ENCODE measurements at regions not wholly inside any gene's neighbourhood (a gene's known extent, or its start where the extent isn't known, plus 50 kb on each side); places are given as distances from the start of the nearest gene placed in this dataset.

- TF ChIP-seq FOXM1 (IDR thresholded peaks at IDR 0.05; ENCODE audit: borderline replicate concordance, low read depth): no peak
- TF ChIP-seq USF1 (IDR thresholded peaks at IDR 0.05): no peak
- no peak for TF ChIP-seq RAD21 (IDR thresholded peaks at IDR 0.05; ENCODE audit: low read depth)
- no peak for TF ChIP-seq YY1 (IDR thresholded peaks at IDR 0.05; ENCODE audit: low read depth)
- no peak for TF ChIP-seq REST (IDR thresholded peaks at IDR 0.05; ENCODE audit: low read depth)
- no peak for TF ChIP-seq TAF1 (IDR thresholded peaks at IDR 0.05; ENCODE audit: low read depth)
- no peak for TF ChIP-seq CEBPB (IDR thresholded peaks at IDR 0.05)
- TF ChIP-seq EP300 (IDR thresholded peaks at IDR 0.05; ENCODE audit: borderline replicate concordance): no peak
- TF ChIP-seq EGR1 (IDR thresholded peaks at IDR 0.05): no peak
- TF ChIP-seq NFIC (IDR thresholded peaks at IDR 0.05): no peak
- no peak for TF ChIP-seq TCF12 (IDR thresholded peaks at IDR 0.05; ENCODE audit: low read depth)
- TF ChIP-seq CREB1 (IDR thresholded peaks at IDR 0.05; ENCODE audit: low read depth): no peak
- TF ChIP-seq MAX (IDR thresholded peaks at IDR 0.05): no peak
- TF ChIP-seq ZBTB7A (IDR thresholded peaks at IDR 0.05; ENCODE audit: low read depth): no peak
- TF ChIP-seq TEAD4 (IDR thresholded peaks at IDR 0.05): no peak
These were observed 159.0 kb upstream of the SHH start for GRCh38 chr7:155971180-155971770.

DNA sequence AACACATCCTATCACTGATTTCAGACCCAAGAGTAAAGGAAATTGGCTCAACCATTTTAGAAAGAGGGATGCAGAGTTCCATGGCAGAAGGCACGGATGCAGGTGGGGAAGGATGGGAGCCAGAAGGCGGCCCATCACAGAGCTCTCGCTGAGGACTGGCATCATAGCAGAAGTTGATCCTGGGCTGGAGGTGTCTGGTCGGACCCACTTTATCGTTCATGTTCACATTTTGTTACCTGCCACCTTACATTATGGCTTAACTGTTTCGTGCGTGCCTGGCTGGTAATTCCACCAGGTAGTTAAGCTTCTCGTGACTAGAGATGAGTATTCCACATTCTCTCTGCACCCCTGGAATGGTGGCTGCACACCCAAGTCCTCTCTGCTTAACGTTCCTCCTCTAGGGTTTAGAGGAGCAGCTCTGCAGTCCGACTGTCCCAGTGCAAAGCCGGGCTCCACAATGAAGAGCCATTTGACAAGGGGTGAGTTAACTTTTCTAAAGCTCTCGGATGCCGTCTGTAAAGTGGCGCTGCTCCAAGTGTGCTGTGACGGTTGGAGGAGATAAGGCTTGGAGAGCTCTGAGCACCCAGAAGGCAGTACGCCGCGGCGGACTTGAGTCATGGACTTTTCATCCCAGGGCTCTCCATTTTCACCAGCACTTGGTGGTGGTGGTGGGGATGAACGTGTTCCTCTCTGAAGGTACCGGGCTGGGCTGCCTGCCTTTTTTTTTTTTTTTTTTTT lies 157.1 kb upstream of the SHH start:
- no peak for TF ChIP-seq REST (IDR thresholded peaks at IDR 0.05; ENCODE audit: low read depth)
- no peak for TF ChIP-seq TEAD4 (IDR thresholded peaks at IDR 0.05)
- no peak for TF ChIP-seq TAF1 (IDR thresholded peaks at IDR 0.05; ENCODE audit: low read depth)
- no peak for TF ChIP-seq ZBTB7A (IDR thresholded peaks at IDR 0.05; ENCODE audit: low read depth)
- TF ChIP-seq CEBPB (IDR thresholded peaks at IDR 0.05): no peak

DNA sequence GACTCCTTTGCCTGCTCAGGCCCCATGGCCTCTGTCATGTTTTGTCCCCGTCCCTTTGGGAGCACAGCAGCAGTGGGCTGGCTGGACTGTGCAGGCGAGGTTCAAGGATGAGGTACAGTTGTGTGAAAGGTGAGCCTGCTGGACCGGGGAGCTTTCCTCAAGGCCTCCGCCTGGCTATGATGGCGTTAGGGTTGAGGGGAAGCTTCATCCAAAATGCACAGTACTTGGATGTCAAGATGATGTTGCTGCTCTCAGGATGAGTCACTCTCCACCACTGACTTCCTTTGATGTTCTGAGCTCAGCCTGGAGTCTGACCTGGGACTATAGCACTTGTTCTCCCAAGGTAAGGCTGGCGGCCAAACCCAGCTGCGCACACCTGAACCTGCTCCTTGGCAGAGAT lies 152.7 kb upstream of the SHH start:
- TF ChIP-seq FOXM1 (IDR thresholded peaks at IDR 0.05; ENCODE audit: borderline replicate concordance, low read depth): no peak
- TF ChIP-seq NFIC (IDR thresholded peaks at IDR 0.05): no peak
- TF ChIP-seq TCF12 (IDR thresholded peaks at IDR 0.05; ENCODE audit: low read depth): no peak
- no peak for TF ChIP-seq USF1 (IDR thresholded peaks at IDR 0.05)
- no peak for TF ChIP-seq TEAD4 (IDR thresholded peaks at IDR 0.05)
- no peak for TF ChIP-seq RAD21 (IDR thresholded peaks at IDR 0.05; ENCODE audit: low read depth)
- no peak for TF ChIP-seq YY1 (IDR thresholded peaks at IDR 0.05; ENCODE audit: low read depth)

DNA sequence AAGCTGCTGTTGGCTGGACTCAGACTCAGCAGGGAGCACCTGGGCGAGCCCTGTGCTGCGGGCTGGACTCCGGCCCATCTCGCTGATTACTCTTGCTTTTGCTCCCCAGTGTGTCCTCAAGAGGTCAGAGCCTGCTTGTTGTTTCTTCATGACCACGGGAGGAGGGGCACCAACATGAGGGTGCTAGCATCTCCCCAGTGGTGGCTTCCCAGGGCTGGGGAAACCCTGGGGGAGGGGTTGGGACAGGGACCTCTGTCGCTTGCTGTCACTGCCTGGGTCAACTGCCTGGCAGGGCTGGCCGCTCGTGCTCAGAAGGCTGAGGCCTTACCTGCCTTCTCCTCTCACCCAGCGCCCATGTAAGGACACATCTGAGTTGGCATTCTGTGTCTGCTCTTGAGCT lies 152.3 kb upstream of the SHH start:
- TF ChIP-seq CREB1 (IDR thresholded peaks at IDR 0.05; ENCODE audit: low read depth): no peak
- no peak for TF ChIP-seq YY1 (IDR thresholded peaks at IDR 0.05; ENCODE audit: low read depth)
- TF ChIP-seq USF1 (IDR thresholded peaks at IDR 0.05): no peak
- TF ChIP-seq MAX (IDR thresholded peaks at IDR 0.05): no peak
- TF ChIP-seq EP300 (IDR thresholded peaks at IDR 0.05; ENCODE audit: borderline replicate concordance): no peak
- TF ChIP-seq RAD21 (IDR thresholded peaks at IDR 0.05; ENCODE audit: low read depth): no peak
- no peak for TF ChIP-seq ZBTB7A (IDR thresholded peaks at IDR 0.05; ENCODE audit: low read depth)
- TF ChIP-seq NFIC (IDR thresholded peaks at IDR 0.05): no peak
- TF ChIP-seq TAF1 (IDR thresholded peaks at IDR 0.05; ENCODE audit: low read depth): no peak
- no peak for TF ChIP-seq REST (IDR thresholded peaks at IDR 0.05; ENCODE audit: low read depth)
- TF ChIP-seq CEBPB (IDR thresholded peaks at IDR 0.05): no peak
- TF ChIP-seq EGR1 (IDR thresholded peaks at IDR 0.05): no peak
- no peak for TF ChIP-seq FOXM1 (IDR thresholded peaks at IDR 0.05; ENCODE audit: borderline replicate concordance, low read depth)
- TF ChIP-seq TCF12 (IDR thresholded peaks at IDR 0.05; ENCODE audit: low read depth): no peak
- no peak for TF ChIP-seq TEAD4 (IDR thresholded peaks at IDR 0.05)

Measured in Ishikawa (cell line).